ENCODE measurements at regions not wholly inside any gene's neighbourhood (a gene's known extent, or its start where the extent isn't known, plus 50 kb on each side); places are given as distances from the start of the nearest gene placed in this dataset.
"Not testable (repeated sequence)": the region's sequence is repeated elsewhere in the genome, so short reads cannot be mapped to it uniquely, and the experiment has no call there.

- DNase-seq: no peak
- Histone ChIP-seq H3K36me3 (replicated peaks; ENCODE audit: control insufficient read depth, insufficient read depth, low read length) (no peaks in the 10 kb centered on the region), H3K4me3 (ENCODE audit: insufficient read depth, low read depth, low read length) (no peak overlapping the region), H3K27me3 (ENCODE audit: control insufficient read depth, insufficient read depth, low read length) (no peaks in the 10 kb centered on the region)
Observed at GRCh38 chr9:29556317-29556716, 1983.0 kb upstream of the C9orf72 start.

GRCh38 chr9:29556746-29557145 lies 1983.5 kb upstream of the C9orf72 start:
- Histone ChIP-seq H3K27me3 (ENCODE audit: control insufficient read depth, insufficient read depth, low read length) (no peaks in the 10 kb centered on the region), H3K4me3 (ENCODE audit: insufficient read depth, low read depth, low read length) (no peak overlapping the region), H3K36me3 (replicated peaks; ENCODE audit: control insufficient read depth, insufficient read depth, low read length) (no peaks in the 10 kb centered on the region)
- no peak for DNase-seq

GRCh38 chr9:29564564-29564963 lies 1991.3 kb upstream of the C9orf72 start:
- Histone ChIP-seq H3K36me3 (replicated peaks; ENCODE audit: control insufficient read depth, insufficient read depth, low read length) (no peaks in the 10 kb centered on the region), H3K4me3 (ENCODE audit: insufficient read depth, low read depth, low read length) (no peak overlapping the region), H3K27me3 (ENCODE audit: control insufficient read depth, insufficient read depth, low read length) (no peaks in the 10 kb centered on the region)
- no peak for DNase-seq

GRCh38 chr9:29575219-29575618 lies 2001.9 kb upstream of the C9orf72 start:
- H3K36me3 ChIP-seq (replicated peaks; ENCODE audit: control insufficient read depth, insufficient read depth, low read length): no peaks in the 10 kb centered on the region
- DNase-seq: no peak
- H3K27me3 ChIP-seq (ENCODE audit: control insufficient read depth, insufficient read depth, low read length): no peaks in the 10 kb centered on the region
- no peak overlapping the region for H3K4me3 ChIP-seq (ENCODE audit: insufficient read depth, low read depth, low read length)

- Histone ChIP-seq H3K4me3 (ENCODE audit: insufficient read depth, low read depth, low read length) (no peak overlapping the region), H3K27me3 (ENCODE audit: control insufficient read depth, insufficient read depth, low read length) (no peaks in the 10 kb centered on the region), H3K36me3 (replicated peaks; ENCODE audit: control insufficient read depth, insufficient read depth, low read length) (no peaks in the 10 kb centered on the region)
- no peak for DNase-seq
Observed at GRCh38 chr9:29588361-29588760, 2015.1 kb upstream of the C9orf72 start.

- H3K36me3 ChIP-seq (replicated peaks; ENCODE audit: control insufficient read depth, insufficient read depth, low read length): no peaks in the 10 kb centered on the region
- H3K27me3 ChIP-seq (ENCODE audit: control insufficient read depth, insufficient read depth, low read length): no peaks in the 10 kb centered on the region
- H3K4me3 ChIP-seq (ENCODE audit: insufficient read depth, low read depth, low read length): no peak overlapping the region
- DNase-seq: no peak
Observed at GRCh38 chr9:29609282-29609681, 2036.0 kb upstream of the C9orf72 start.

- no peaks in the 10 kb centered on the region for H3K27me3 ChIP-seq (ENCODE audit: control insufficient read depth, insufficient read depth, low read length)
- no peak overlapping the region for H3K4me3 ChIP-seq (ENCODE audit: insufficient read depth, low read depth, low read length)
- no peaks in the 10 kb centered on the region for H3K36me3 ChIP-seq (replicated peaks; ENCODE audit: control insufficient read depth, insufficient read depth, low read length)
- no peak for DNase-seq
Observed at GRCh38 chr9:29613773-29614172, 2040.5 kb upstream of the C9orf72 start.

- no peak for DNase-seq
- no peaks in the 10 kb centered on the region for H3K36me3 ChIP-seq (replicated peaks; ENCODE audit: control insufficient read depth, insufficient read depth, low read length)
Observed at GRCh38 chr9:29616844-29617243, 2043.6 kb upstream of the C9orf72 start.

GRCh38 chr9:29625292-29625731 lies 2052.0 kb upstream of the C9orf72 start:
- Histone ChIP-seq H3K27me3 (ENCODE audit: control insufficient read depth, insufficient read depth, low read length) (no peaks in the 10 kb centered on the region), H3K4me3 (ENCODE audit: insufficient read depth, low read depth, low read length) (no peak overlapping the region), H3K36me3 (replicated peaks; ENCODE audit: control insufficient read depth, insufficient read depth, low read length) (no peaks in the 10 kb centered on the region)
- DNase-seq: no peak

More at GRCh38 chr9:29616844-29617243, 2043.6 kb upstream of the C9orf72 start:
- Histone ChIP-seq H3K27me3 (ENCODE audit: control insufficient read depth, insufficient read depth, low read length) (no peaks in the 10 kb centered on the region), H3K4me3 (ENCODE audit: insufficient read depth, low read depth, low read length) (no peak overlapping the region)

- DNase-seq: no peak
- no peaks in the 10 kb centered on the region for H3K36me3 ChIP-seq (replicated peaks; ENCODE audit: control insufficient read depth, insufficient read depth, low read length)
- H3K27me3 ChIP-seq (ENCODE audit: control insufficient read depth, insufficient read depth, low read length): no peaks in the 10 kb centered on the region
- H3K4me3 ChIP-seq (ENCODE audit: insufficient read depth, low read depth, low read length): no peak overlapping the region
Observed at GRCh38 chr9:29625931-29626330, 2052.7 kb upstream of the C9orf72 start.

GRCh38 chr9:29628856-29629255 lies 2055.6 kb upstream of the C9orf72 start:
- not testable (repeated sequence) for DNase-seq

GRCh38 chr9:29637471-29638237 lies 2064.4 kb upstream of the C9orf72 start:
- Histone ChIP-seq H3K27me3 (ENCODE audit: control insufficient read depth, insufficient read depth, low read length) (no peaks in the 10 kb centered on the region), H3K36me3 (replicated peaks; ENCODE audit: control insufficient read depth, insufficient read depth, low read length) (no peaks in the 10 kb centered on the region), H3K4me3 (ENCODE audit: insufficient read depth, low read depth, low read length) (no peak overlapping the region)
- no peak for DNase-seq

More at GRCh38 chr9:29628856-29629255, 2055.6 kb upstream of the C9orf72 start:
- H3K4me3 ChIP-seq (ENCODE audit: insufficient read depth, low read depth, low read length); H3K36me3 ChIP-seq (replicated peaks; ENCODE audit: control insufficient read depth, insufficient read depth, low read length); H3K27me3 ChIP-seq (ENCODE audit: control insufficient read depth, insufficient read depth, low read length): not testable (repeated sequence)

GRCh38 chr9:29640507-29640906 lies 2067.2 kb upstream of the C9orf72 start:
- Histone ChIP-seq H3K27me3 (ENCODE audit: control insufficient read depth, insufficient read depth, low read length) (no peaks in the 10 kb centered on the region), H3K4me3 (ENCODE audit: insufficient read depth, low read depth, low read length) (no peak overlapping the region), H3K36me3 (replicated peaks; ENCODE audit: control insufficient read depth, insufficient read depth, low read length) (no peaks in the 10 kb centered on the region)
- DNase-seq: no peak

- no peaks in the 10 kb centered on the region for H3K27me3 ChIP-seq (ENCODE audit: control insufficient read depth, insufficient read depth, low read length)
- H3K36me3 ChIP-seq (replicated peaks; ENCODE audit: control insufficient read depth, insufficient read depth, low read length): no peaks in the 10 kb centered on the region
- no peak for DNase-seq
- H3K4me3 ChIP-seq (ENCODE audit: insufficient read depth, low read depth, low read length): no peak overlapping the region
Observed at GRCh38 chr9:29644514-29644913, 2071.2 kb upstream of the C9orf72 start.

GRCh38 chr9:29647451-29647850 lies 2074.2 kb upstream of the C9orf72 start:
- H3K27me3 ChIP-seq (ENCODE audit: control insufficient read depth, insufficient read depth, low read length): no peaks in the 10 kb centered on the region
- no peak for DNase-seq
- no peak overlapping the region for H3K4me3 ChIP-seq (ENCODE audit: insufficient read depth, low read depth, low read length)
- no peaks in the 10 kb centered on the region for H3K36me3 ChIP-seq (replicated peaks; ENCODE audit: control insufficient read depth, insufficient read depth, low read length)
